ENCODE measurements at regions not wholly inside any gene's neighbourhood (a gene's known extent, or its start where the extent isn't known, plus 50 kb on each side); places are given as distances from the start of the nearest gene placed in this dataset.
A peak's percentile ranks its signal among the peaks of the same experiment; 100 is the strongest.

GRCh38 chr7:49479936-49480544 lies 293.4 kb upstream of the VWC2 start:
- Mint-ChIP-seq H3K36me3 (ENCODE audit: insufficient read depth, unreplicated experiment) (no peaks in the 10 kb centered on the region), H3K4me3 (ENCODE audit: unreplicated experiment) (no peak overlapping the region), H3K27me3 (ENCODE audit: insufficient read depth, unreplicated experiment) (peaks cover 71% of the 10 kb centered on the region), H3K9me3 (ENCODE audit: unreplicated experiment) (no peaks in the 10 kb centered on the region), H3K4me1 (ENCODE audit: insufficient read depth, unreplicated experiment) (no peaks in the 10 kb centered on the region), H3K27ac (ENCODE audit: low read depth, unreplicated experiment) (no peak overlapping the region)
- DNase-seq (ENCODE audit: unreplicated experiment) = no peak
- CTCF ChIA-PET = interaction anchor here (0.7 kb wide), 1 partner anchor 184 kb away, joined by 3 read pairs; no protein-coding TSS in a partner anchor
- intact Hi-C loops (cut with micrococcal nuclease) = loop anchor here (10.0 kb wide), 1 partner anchor 365 kb away; no protein-coding TSS in a partner anchor
- no TSS peak for BruUV-seq (replicated peaks)
- no peak for TF ChIP-seq CTCF (IDR thresholded peaks at IDR 0.05; ENCODE audit: unreplicated experiment)
- POLR2A ChIA-PET = no interaction called here

GRCh38 chr7:49481075-49481474 lies 292.4 kb upstream of the VWC2 start:
- BruUV-seq (replicated peaks) = no TSS peak
- CTCF ChIA-PET = interaction anchor here (0.7 kb wide), 1 partner anchor 191 kb away, joined by 3 read pairs; no protein-coding TSS in a partner anchor
- intact Hi-C loops (cut with micrococcal nuclease) = loop anchor here (10.0 kb wide), 1 partner anchor 364 kb away; no protein-coding TSS in a partner anchor
- H3K4me3 Mint-ChIP-seq (ENCODE audit: unreplicated experiment) = no peak overlapping the region
- no peak for TF ChIP-seq CTCF (IDR thresholded peaks at IDR 0.05; ENCODE audit: unreplicated experiment)
- no peaks in the 10 kb centered on the region for H3K9me3 Mint-ChIP-seq (ENCODE audit: unreplicated experiment)
- POLR2A ChIA-PET = no interaction called here
- DNase-seq (ENCODE audit: unreplicated experiment) = no peak
- H3K27me3 Mint-ChIP-seq (ENCODE audit: insufficient read depth, unreplicated experiment) = peaks cover 65% of the 10 kb centered on the region
- H3K4me1 Mint-ChIP-seq (ENCODE audit: insufficient read depth, unreplicated experiment) = no peaks in the 10 kb centered on the region
- H3K27ac Mint-ChIP-seq (ENCODE audit: low read depth, unreplicated experiment) = no peak overlapping the region
- H3K36me3 Mint-ChIP-seq (ENCODE audit: insufficient read depth, unreplicated experiment) = no peaks in the 10 kb centered on the region

- Mint-ChIP-seq H3K4me3 (ENCODE audit: unreplicated experiment) (no peak overlapping the region), H3K27me3 (ENCODE audit: insufficient read depth, unreplicated experiment) (peaks cover 58% of the 10 kb centered on the region), H3K36me3 (ENCODE audit: insufficient read depth, unreplicated experiment) (no peaks in the 10 kb centered on the region), H3K9me3 (ENCODE audit: unreplicated experiment) (no peaks in the 10 kb centered on the region), H3K27ac (ENCODE audit: low read depth, unreplicated experiment) (no peak overlapping the region), H3K4me1 (ENCODE audit: insufficient read depth, unreplicated experiment) (no peaks in the 10 kb centered on the region)
- no peak for TF ChIP-seq CTCF (IDR thresholded peaks at IDR 0.05; ENCODE audit: unreplicated experiment)
- ChIA-PET POLR2A (no interaction called here), CTCF (no interaction called here)
- intact Hi-C loops (cut with micrococcal nuclease) = loop anchor here (10.0 kb wide), 1 partner anchor 362 kb away; no protein-coding TSS in a partner anchor
- BruUV-seq (replicated peaks) = no TSS peak
- peak; percentile 29 for DNase-seq (ENCODE audit: unreplicated experiment)
Measured at GRCh38 chr7:49483142-49483541, 290.3 kb upstream of the VWC2 start.

GRCh38 chr7:49486974-49487829 lies 286.2 kb upstream of the VWC2 start:
- CTCF ChIA-PET = interaction anchor here (0.6 to 0.7 kb wide), 2 partner anchors 303 to 314 kb away, joined by 3 to 4 read pairs; no protein-coding TSS in a partner anchor
- no peak for DNase-seq (ENCODE audit: unreplicated experiment)
- no peak overlapping the region for H3K4me3 Mint-ChIP-seq (ENCODE audit: unreplicated experiment)
- H3K4me1 Mint-ChIP-seq (ENCODE audit: insufficient read depth, unreplicated experiment) = no peaks in the 10 kb centered on the region
- BruUV-seq (replicated peaks) = no TSS peak
- TF ChIP-seq CTCF (IDR thresholded peaks at IDR 0.05; ENCODE audit: unreplicated experiment) = no peak
- intact Hi-C loops (cut with micrococcal nuclease) = loop anchor here (10.0 kb wide), 1 partner anchor 358 kb away; no protein-coding TSS in a partner anchor
- no peak overlapping the region for H3K27ac Mint-ChIP-seq (ENCODE audit: low read depth, unreplicated experiment)
- H3K36me3 Mint-ChIP-seq (ENCODE audit: insufficient read depth, unreplicated experiment) = no peaks in the 10 kb centered on the region
- peaks cover 41% of the 10 kb centered on the region for H3K27me3 Mint-ChIP-seq (ENCODE audit: insufficient read depth, unreplicated experiment)
- H3K9me3 Mint-ChIP-seq (ENCODE audit: unreplicated experiment) = no peaks in the 10 kb centered on the region
- POLR2A ChIA-PET = no interaction called here

Data from MCF 10A (cell line).